Colonic mucosa (tissue), 4 donors: ENCODE measurements at regions not wholly inside any gene's neighbourhood (a gene's known extent, or its start where the extent isn't known, plus 50 kb on each side); places are given as distances from the start of the nearest gene placed in this dataset.

Source experiments
- DNase-seq: peaks from one replicate; pipeline ENCODE4 v3.0.0-alpha.2; 2020
- H3K27ac ChIP-seq: fragments of 200-600 bp; one replicate; pipeline ENCODE4 v1.8.0; 2021
- H3K27me3 ChIP-seq: fragments of 200-600 bp; one replicate; pipeline ENCODE4 v1.8.0; 2021
- H3K36me3 ChIP-seq: fragments of 200-600 bp; one replicate; pipeline ENCODE4 v1.8.0; 2021
- H3K4me1 ChIP-seq: fragments of 200-600 bp; one replicate; pipeline ENCODE4 v1.8.0; 2021; ENCODE audit warnings: mild to moderate bottlenecking
- H3K4me3 ChIP-seq: fragments of 200-600 bp; one replicate; pipeline ENCODE4 v1.8.0; 2021
- H3K9ac ChIP-seq, 2 donors: one replicate each; pipeline ENCODE4 v1.7.0; 2013; ENCODE audit warnings: control low read depth in 2 of 2, low read depth in 2 of 2, low read length in 2 of 2
- H3K9me3 ChIP-seq: fragments of 200-600 bp; one replicate; pipeline ENCODE4 v1.8.0; 2021
- intact Hi-C: fragments of 100-400 bp; cut with DNase I; formaldehyde crosslinking; loops from one replicate; pipeline ENCODE4 v1.14.1; 2022
- TF ChIP-seq, protein P1 (sequence below): fragments of 200-600 bp; IDR thresholded peaks from one replicate; pipeline ENCODE4 v1.8.0; 2022; ENCODE audit warnings: antibody characterized with exemption, mild to moderate bottlenecking
- donor health status: healthy.
- donor health status: DM: no; HTN: no; CAD: no.
- donor health status: DM: no; HTN: no; CAD: no.

DNA sequence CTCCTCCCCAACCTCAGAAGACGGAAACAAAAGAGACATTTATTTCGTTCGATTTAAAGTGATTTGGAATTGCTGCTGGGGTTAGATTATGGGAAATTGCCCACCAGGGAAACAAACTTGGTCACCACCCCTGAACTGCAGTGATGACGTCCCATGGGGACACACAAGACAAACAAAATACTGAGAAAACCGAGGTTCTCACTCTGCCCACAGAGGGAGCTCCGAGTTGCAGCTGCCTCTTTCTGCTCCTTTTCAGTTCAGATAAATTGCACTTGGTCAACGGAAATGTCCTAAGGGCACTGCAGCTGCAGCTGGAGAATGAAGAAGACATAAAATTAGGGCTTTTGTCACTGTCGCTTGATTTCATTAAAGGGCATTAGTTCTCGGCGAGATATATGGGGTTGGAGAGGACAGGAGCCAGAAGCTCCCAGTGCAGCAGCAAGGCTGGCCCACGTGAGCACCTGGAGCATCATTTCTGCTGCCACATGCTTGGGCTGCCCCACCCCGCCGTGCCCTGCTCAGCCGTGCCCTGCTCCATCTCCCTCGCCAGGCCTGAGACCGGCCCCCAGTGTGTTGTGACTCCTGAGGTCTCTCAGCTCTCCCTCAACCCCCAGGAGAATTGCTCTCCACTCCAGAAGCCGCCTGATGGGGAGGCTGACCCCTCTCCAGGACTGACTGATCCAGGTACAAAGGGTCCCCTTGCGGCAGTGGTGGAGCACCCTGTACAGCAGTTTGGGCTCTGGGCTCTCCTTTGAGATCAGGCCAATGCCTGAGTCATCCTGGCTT lies 231.7 kb upstream of the AJAP1 start:
- Histone ChIP-seq H3K36me3 (no peaks in the 10 kb centered on the region), H3K9me3 (no peaks in the 10 kb centered on the region), H3K4me1 (no peaks in the 10 kb centered on the region), H3K27ac (no peak overlapping the region), H3K27me3 (no peaks in the 10 kb centered on the region), H3K9ac (no peak overlapping the region), H3K4me3 (no peak overlapping the region)
- DNase-seq, result no peak
- TF ChIP-seq, protein P1, sequence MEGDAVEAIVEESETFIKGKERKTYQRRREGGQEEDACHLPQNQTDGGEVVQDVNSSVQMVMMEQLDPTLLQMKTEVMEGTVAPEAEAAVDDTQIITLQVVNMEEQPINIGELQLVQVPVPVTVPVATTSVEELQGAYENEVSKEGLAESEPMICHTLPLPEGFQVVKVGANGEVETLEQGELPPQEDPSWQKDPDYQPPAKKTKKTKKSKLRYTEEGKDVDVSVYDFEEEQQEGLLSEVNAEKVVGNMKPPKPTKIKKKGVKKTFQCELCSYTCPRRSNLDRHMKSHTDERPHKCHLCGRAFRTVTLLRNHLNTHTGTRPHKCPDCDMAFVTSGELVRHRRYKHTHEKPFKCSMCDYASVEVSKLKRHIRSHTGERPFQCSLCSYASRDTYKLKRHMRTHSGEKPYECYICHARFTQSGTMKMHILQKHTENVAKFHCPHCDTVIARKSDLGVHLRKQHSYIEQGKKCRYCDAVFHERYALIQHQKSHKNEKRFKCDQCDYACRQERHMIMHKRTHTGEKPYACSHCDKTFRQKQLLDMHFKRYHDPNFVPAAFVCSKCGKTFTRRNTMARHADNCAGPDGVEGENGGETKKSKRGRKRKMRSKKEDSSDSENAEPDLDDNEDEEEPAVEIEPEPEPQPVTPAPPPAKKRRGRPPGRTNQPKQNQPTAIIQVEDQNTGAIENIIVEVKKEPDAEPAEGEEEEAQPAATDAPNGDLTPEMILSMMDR, result no peak
- intact Hi-C loops, result no loop called here

- no peak overlapping the region for H3K4me3 ChIP-seq
- H3K9me3 ChIP-seq, result no peaks in the 10 kb centered on the region
- no peak overlapping the region for H3K9ac ChIP-seq
- no peaks in the 10 kb centered on the region for H3K27me3 ChIP-seq
- H3K4me1 ChIP-seq, result no peaks in the 10 kb centered on the region
- no peak overlapping the region for H3K27ac ChIP-seq
- TF ChIP-seq, protein P1, result no peak
- intact Hi-C loops, result no loop called here
- H3K36me3 ChIP-seq, result no peaks in the 10 kb centered on the region
- DNase-seq, result no peak
Measured at GRCh38 chr1:4424254-4424653, 230.2 kb upstream of the AJAP1 start.

GRCh38 chr1:4424766-4425165 lies 229.6 kb upstream of the AJAP1 start:
- Histone ChIP-seq H3K9me3 (no peaks in the 10 kb centered on the region), H3K36me3 (no peaks in the 10 kb centered on the region), H3K27me3 (no peaks in the 10 kb centered on the region), H3K4me1 (no peaks in the 10 kb centered on the region), H3K9ac (no peak overlapping the region), H3K27ac (no peak overlapping the region), H3K4me3 (no peak overlapping the region)
- intact Hi-C loops, result no loop called here
- no peak for DNase-seq
- TF ChIP-seq, protein P1, result no peak

- intact Hi-C loops, result no loop called here
Measured at GRCh38 chr1:4425892-4426291, 228.5 kb upstream of the AJAP1 start.

GRCh38 chr1:4428711-4429110 lies 225.7 kb upstream of the AJAP1 start:
- H3K4me1 ChIP-seq, result no peaks in the 10 kb centered on the region
- H3K9ac ChIP-seq, result no peak overlapping the region
- TF ChIP-seq, protein P1, result no peak
- no peak overlapping the region for H3K27ac ChIP-seq
- H3K27me3 ChIP-seq, result no peaks in the 10 kb centered on the region
- no peaks in the 10 kb centered on the region for H3K36me3 ChIP-seq
- DNase-seq, result no peak
- intact Hi-C loops, result no loop called here
- H3K4me3 ChIP-seq, result no peak overlapping the region
- no peaks in the 10 kb centered on the region for H3K9me3 ChIP-seq

More at GRCh38 chr1:4425892-4426291, 228.5 kb upstream of the AJAP1 start:
- Histone ChIP-seq H3K27ac (no peak overlapping the region), H3K4me3 (no peak overlapping the region), H3K36me3 (no peaks in the 10 kb centered on the region), H3K9me3 (no peaks in the 10 kb centered on the region), H3K27me3 (no peaks in the 10 kb centered on the region), H3K4me1 (no peaks in the 10 kb centered on the region), H3K9ac (no peak overlapping the region)
- TF ChIP-seq, protein P1, result no peak
- no peak for DNase-seq
